ENCODE measurements at regions not wholly inside any gene's neighbourhood (a gene's known extent, or its start where the extent isn't known, plus 50 kb on each side); places are given as distances from the start of the nearest gene placed in this dataset.

GRCh38 chr4:34950926-34951325, 1293.4 kb downstream of the ARAP2 start:
- Histone ChIP-seq H3K27ac (ENCODE audit: low read length) (no peak overlapping the region), H3K4me3 (ENCODE audit: low read depth in 2 of 2, low read length in 2 of 2) (no peak overlapping the region), H3K27me3 (ENCODE audit: control insufficient read depth, insufficient read depth, low read length) (no peaks in the 10 kb centered on the region), H3K9me3 (ENCODE audit: control insufficient read depth, insufficient read depth, low read depth, low read length) (no peaks in the 10 kb centered on the region), H3K4me1 (ENCODE audit: control insufficient read depth, insufficient read depth, low read length) (no peaks in the 10 kb centered on the region), H3K36me3 (ENCODE audit: control insufficient read depth, insufficient read depth, low read length) (no peaks in the 10 kb centered on the region)
- DNase-seq (ENCODE audit: low read depth, low spot score) (no peak), ATAC-seq (no peak)
- CTCF ChIA-PET: no interaction called here
- no TSS peak for BruUV-seq (replicated peaks)
- in situ Hi-C loops (cut with HindIII; ENCODE audit: low pct_unique_long_range_greater_than_20kb, low sequenced_read_pairs): no loop called here
- TF ChIP-seq CTCF (IDR thresholded peaks at IDR 0.05) (no peak), REST (IDR thresholded peaks at IDR 0.05; ENCODE audit: insufficient read depth in 1 of 2, low read depth in 2 of 2, low read length in 1 of 2) (no peak), SIN3A (IDR thresholded peaks at IDR 0.05; ENCODE audit: borderline replicate concordance, insufficient read depth, low read depth, low read length) (no peak), TCF7L2 (IDR thresholded peaks at IDR 0.05; ENCODE audit: low read depth, low read length) (no peak), POLR2AphosphoS5 (IDR thresholded peaks at IDR 0.05; ENCODE audit: low read depth, low read length) (no peak)
- POLR2A ChIA-PET: no interaction called here
- intact Hi-C loops (cut with micrococcal nuclease; ENCODE audit: unreplicated experiment): no loop called here

- no peak for DNase-seq (ENCODE audit: low read depth, low spot score)
- no peak for TF ChIP-seq SIN3A (IDR thresholded peaks at IDR 0.05; ENCODE audit: borderline replicate concordance, insufficient read depth, low read depth, low read length)
- no peak for TF ChIP-seq TCF7L2 (IDR thresholded peaks at IDR 0.05; ENCODE audit: low read depth, low read length)
- Histone ChIP-seq H3K27ac (ENCODE audit: low read length) (no peak overlapping the region), H3K27me3 (ENCODE audit: control insufficient read depth, insufficient read depth, low read length) (no peaks in the 10 kb centered on the region), H3K9me3 (ENCODE audit: control insufficient read depth, insufficient read depth, low read depth, low read length) (no peaks in the 10 kb centered on the region), H3K4me3 (ENCODE audit: low read depth in 2 of 2, low read length in 2 of 2) (no peak overlapping the region), H3K36me3 (ENCODE audit: control insufficient read depth, insufficient read depth, low read length) (no peaks in the 10 kb centered on the region), H3K4me1 (ENCODE audit: control insufficient read depth, insufficient read depth, low read length) (no peaks in the 10 kb centered on the region)
- ChIA-PET CTCF (interaction anchor here (0.5 kb wide), 1 partner anchor 771 kb away, joined by 3 read pairs; no protein-coding TSS in a partner anchor), POLR2A (no interaction called here)
- in situ Hi-C loops (cut with HindIII; ENCODE audit: low pct_unique_long_range_greater_than_20kb, low sequenced_read_pairs) (no loop called here), intact Hi-C loops (cut with micrococcal nuclease; ENCODE audit: unreplicated experiment) (no loop called here)
- no TSS peak for BruUV-seq (replicated peaks)
- no peak for ATAC-seq
These were observed 1291.0 kb downstream of the ARAP2 start for GRCh38 chr4:34953145-34953799.

GRCh38 chr4:34964613-34965012, 1279.7 kb downstream of the ARAP2 start:
- TF ChIP-seq TCF7L2 (IDR thresholded peaks at IDR 0.05; ENCODE audit: low read depth, low read length): no peak
- no peaks in the 10 kb centered on the region for H3K36me3 ChIP-seq (ENCODE audit: control insufficient read depth, insufficient read depth, low read length)
- in situ Hi-C loops (cut with HindIII; ENCODE audit: low pct_unique_long_range_greater_than_20kb, low sequenced_read_pairs): no loop called here
- no peaks in the 10 kb centered on the region for H3K27me3 ChIP-seq (ENCODE audit: control insufficient read depth, insufficient read depth, low read length)
- ChIA-PET CTCF (no interaction called here), POLR2A (no interaction called here)
- no peaks in the 10 kb centered on the region for H3K4me1 ChIP-seq (ENCODE audit: control insufficient read depth, insufficient read depth, low read length)
- BruUV-seq (replicated peaks): no TSS peak
- H3K27ac ChIP-seq (ENCODE audit: low read length): no peak overlapping the region
- ATAC-seq: no peak
- DNase-seq (ENCODE audit: low read depth, low spot score): no peak
- intact Hi-C loops (cut with micrococcal nuclease; ENCODE audit: unreplicated experiment): no loop called here
- no peaks in the 10 kb centered on the region for H3K9me3 ChIP-seq (ENCODE audit: control insufficient read depth, insufficient read depth, low read depth, low read length)
- H3K4me3 ChIP-seq (ENCODE audit: low read depth in 2 of 2, low read length in 2 of 2): no peak overlapping the region

Data from Panc1 (cell line).